Neutrophil (primary cell): ENCODE measurements at regions not wholly inside any gene's neighbourhood (a gene's known extent, or its start where the extent isn't known, plus 50 kb on each side); places are given as distances from the start of the nearest gene placed in this dataset.

Experiments used
- H3K27ac ChIP-seq: fragments of 200-600 bp; sonication (generic); 2 replicates; pipeline ENCODE4 v1.5.1; 2016; ENCODE audit warnings: mild to moderate bottlenecking, moderate library complexity
- H3K27me3 ChIP-seq: fragments of 200-600 bp; sonication (generic); 2 replicates; pipeline ENCODE4 v1.6.0; 2016; ENCODE audit warnings: mild to moderate bottlenecking
- H3K36me3 ChIP-seq: fragments of 200-600 bp; sonication (generic); 2 replicates; pipeline ENCODE4 v1.5.1; 2017
- H3K4me1 ChIP-seq, 2 experiments: fragments of 200-600 bp in 1 of 2; sonication (generic) in 1 of 2; 1 replicate in 1 of 2; 2 replicates in 1 of 2; pipeline versions ENCODE4 v1.5.1 to v1.6.1; 2013 to 2016; ENCODE audit warnings: low read depth in 1 of 2, low read length in 1 of 2, mild to moderate bottlenecking in 1 of 2, moderate library complexity in 1 of 2; ENCODE audit not compliant: control insufficient read depth in 1 of 2, insufficient read depth in 1 of 2
- H3K4me3 ChIP-seq, 2 experiments: fragments of 200-600 bp in 1 of 2; sonication (generic) in 1 of 2; 1 replicate in 1 of 2; 2 replicates in 1 of 2; pipeline ENCODE4 v1.5.1; 2013 to 2016; ENCODE audit warnings: low read depth in 1 of 2, low read length in 1 of 2, mild to moderate bottlenecking in 1 of 2, moderate library complexity in 1 of 2
- H3K9me3 ChIP-seq: fragments of 200-600 bp; sonication (generic); 2 replicates; pipeline ENCODE4 v1.5.1; 2016
- TF ChIP-seq, protein P1 (sequence below): fragments of 200-600 bp; sonication (generic); IDR thresholded peaks from 2 replicates; pipeline ENCODE4 v1.5.1; 2016; ENCODE audit warnings: antibody characterized with exemption

DNA sequence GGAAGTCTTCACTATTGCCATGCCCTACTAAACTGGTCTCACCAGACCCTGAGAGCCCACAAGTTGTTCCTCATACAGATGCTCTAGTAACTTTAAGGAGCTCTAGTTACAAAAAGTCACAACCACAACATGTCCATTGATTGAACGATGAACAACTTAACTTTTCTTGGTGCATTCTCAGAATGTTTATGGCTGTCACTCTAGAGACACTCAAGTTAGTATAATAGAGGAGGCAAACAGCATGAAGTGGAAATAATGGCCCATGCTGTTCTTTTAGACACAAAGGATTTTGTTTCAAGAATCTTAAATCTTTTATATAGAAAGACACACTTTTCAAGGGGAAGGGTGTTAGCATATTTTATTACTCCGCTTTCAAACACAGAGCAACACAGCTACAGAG is 934.4 kb downstream of the HACE1 start:
- no peaks in the 10 kb centered on the region for H3K4me1 ChIP-seq
- H3K4me3 ChIP-seq, result no peak overlapping the region
- H3K27ac ChIP-seq, result no peak overlapping the region
- no peaks in the 10 kb centered on the region for H3K27me3 ChIP-seq
- TF ChIP-seq, protein P1, sequence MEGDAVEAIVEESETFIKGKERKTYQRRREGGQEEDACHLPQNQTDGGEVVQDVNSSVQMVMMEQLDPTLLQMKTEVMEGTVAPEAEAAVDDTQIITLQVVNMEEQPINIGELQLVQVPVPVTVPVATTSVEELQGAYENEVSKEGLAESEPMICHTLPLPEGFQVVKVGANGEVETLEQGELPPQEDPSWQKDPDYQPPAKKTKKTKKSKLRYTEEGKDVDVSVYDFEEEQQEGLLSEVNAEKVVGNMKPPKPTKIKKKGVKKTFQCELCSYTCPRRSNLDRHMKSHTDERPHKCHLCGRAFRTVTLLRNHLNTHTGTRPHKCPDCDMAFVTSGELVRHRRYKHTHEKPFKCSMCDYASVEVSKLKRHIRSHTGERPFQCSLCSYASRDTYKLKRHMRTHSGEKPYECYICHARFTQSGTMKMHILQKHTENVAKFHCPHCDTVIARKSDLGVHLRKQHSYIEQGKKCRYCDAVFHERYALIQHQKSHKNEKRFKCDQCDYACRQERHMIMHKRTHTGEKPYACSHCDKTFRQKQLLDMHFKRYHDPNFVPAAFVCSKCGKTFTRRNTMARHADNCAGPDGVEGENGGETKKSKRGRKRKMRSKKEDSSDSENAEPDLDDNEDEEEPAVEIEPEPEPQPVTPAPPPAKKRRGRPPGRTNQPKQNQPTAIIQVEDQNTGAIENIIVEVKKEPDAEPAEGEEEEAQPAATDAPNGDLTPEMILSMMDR, result no peak
- no peaks in the 10 kb centered on the region for H3K36me3 ChIP-seq
- no peaks in the 10 kb centered on the region for H3K9me3 ChIP-seq

DNA sequence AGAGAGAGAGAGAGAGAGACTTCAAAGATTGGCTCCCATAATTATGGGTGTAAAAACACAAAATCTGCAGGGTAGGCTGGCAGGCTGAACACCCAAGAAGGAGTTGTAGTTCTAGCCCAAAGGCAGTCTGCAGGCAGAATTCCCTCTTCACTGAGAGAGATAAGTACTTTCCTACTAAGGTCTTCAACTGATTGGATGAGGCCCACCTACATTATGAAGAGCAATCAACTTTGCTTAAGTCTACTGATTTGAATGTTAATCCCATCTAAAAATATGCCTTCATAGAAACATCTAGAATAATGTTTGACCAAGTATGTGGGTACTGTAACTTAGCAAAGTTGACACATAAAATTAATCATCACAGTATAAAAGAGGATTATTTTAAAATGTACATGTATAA is 949.7 kb downstream of the HACE1 start:
- Histone ChIP-seq H3K27ac (no peak overlapping the region), H3K9me3 (peaks cover 3% of the 10 kb centered on the region), H3K27me3 (no peaks in the 10 kb centered on the region), H3K4me1 (no peaks in the 10 kb centered on the region), H3K36me3 (no peaks in the 10 kb centered on the region), H3K4me3 (no peak overlapping the region)
- TF ChIP-seq, protein P1, result no peak

DNA sequence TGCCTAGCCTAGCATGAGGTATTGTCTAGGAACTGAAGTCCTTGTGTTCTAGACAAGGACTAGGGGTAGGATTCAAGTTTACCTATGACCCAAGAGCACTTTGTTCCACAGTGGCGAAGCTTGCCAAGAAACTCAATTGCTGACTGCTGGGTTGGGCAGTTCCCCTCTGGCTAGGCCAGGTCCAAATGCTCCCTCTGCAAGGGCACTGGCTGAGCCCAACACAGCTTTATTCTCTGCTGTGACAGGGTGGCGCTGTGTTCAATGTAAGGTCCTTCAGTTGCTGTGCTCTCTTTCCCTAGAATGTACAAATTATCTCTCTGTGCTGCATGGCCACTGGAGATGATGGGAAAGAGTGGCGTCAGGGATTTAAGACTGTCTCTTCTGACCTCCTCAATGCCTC is 950.8 kb downstream of the HACE1 start:
- Histone ChIP-seq H3K36me3 (no peaks in the 10 kb centered on the region), H3K27ac (no peak overlapping the region), H3K27me3 (no peaks in the 10 kb centered on the region), H3K4me1 (no peaks in the 10 kb centered on the region), H3K4me3 (no peak overlapping the region), H3K9me3 (peaks cover 3% of the 10 kb centered on the region)
- TF ChIP-seq, protein P1, result no peak

DNA sequence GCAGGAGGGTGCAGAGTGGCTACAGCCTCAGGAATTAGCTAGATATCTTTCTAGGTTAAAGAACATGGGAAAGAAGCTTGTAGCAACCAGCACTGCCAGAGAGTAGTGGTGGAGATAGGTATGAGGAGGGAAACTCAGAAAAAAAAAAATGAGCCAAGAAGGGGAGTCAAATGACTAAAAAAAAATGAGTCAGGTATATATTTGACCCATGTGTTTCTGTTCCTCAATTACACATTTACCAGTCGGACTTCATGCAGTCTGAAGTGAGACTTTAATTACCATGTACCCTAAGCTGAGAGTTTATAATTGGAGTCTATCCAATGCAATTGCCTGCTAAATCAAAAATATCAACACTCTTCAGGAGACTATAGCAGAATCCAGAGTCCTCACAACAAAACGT is 964.6 kb downstream of the HACE1 start:
- H3K27ac ChIP-seq, result no peak overlapping the region
- H3K4me1 ChIP-seq, result no peaks in the 10 kb centered on the region
- no peaks in the 10 kb centered on the region for H3K9me3 ChIP-seq
- H3K4me3 ChIP-seq, result no peak overlapping the region
- H3K36me3 ChIP-seq, result no peaks in the 10 kb centered on the region
- TF ChIP-seq, protein P1, result no peak
- no peaks in the 10 kb centered on the region for H3K27me3 ChIP-seq

DNA sequence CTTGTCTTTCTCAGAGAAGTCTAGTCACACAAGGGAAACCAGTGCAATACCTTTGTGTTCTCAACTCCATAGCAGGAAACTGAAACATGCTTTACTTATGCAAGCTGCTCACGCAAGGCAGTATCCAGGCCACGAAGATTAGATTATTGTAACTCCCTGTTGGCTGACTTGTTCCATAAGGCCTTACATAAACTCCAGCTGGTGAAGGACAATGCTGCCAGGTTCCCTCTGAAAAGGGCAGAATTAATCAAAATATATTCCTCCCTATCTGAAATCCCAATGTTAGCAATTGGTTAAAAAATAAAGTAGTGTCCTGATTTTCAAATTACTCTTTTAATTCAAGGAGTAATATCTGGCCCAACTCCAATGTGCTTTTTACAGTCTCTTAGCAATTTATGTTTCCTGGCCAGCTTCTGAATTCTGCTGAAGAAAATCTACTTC is 966.6 kb downstream of the HACE1 start:
- Histone ChIP-seq H3K36me3 (no peaks in the 10 kb centered on the region), H3K27ac (no peak overlapping the region), H3K4me3 (no peak overlapping the region), H3K9me3 (no peaks in the 10 kb centered on the region), H3K27me3 (no peaks in the 10 kb centered on the region), H3K4me1 (no peaks in the 10 kb centered on the region)
- TF ChIP-seq, protein P1, result no peak

DNA sequence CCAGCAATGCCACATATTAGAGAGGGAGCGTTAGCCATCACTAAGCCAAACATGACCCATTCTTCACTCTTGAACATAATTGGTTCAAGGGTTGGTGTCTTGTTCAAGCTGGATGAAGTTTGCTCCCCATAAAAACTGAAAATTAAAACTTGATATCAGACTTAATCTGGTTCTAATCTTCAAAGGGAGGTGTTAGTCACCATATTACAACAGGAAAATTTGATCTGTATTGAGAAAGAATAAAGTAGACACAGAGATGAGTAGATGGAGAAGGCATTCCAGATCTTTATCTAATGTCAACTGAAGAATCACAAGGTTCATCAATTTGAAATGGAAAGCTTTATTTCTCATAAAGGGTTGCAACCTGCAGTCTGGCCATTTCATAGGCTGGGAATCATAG is 972.8 kb downstream of the HACE1 start:
- H3K4me3 ChIP-seq, result no peak overlapping the region
- no peaks in the 10 kb centered on the region for H3K36me3 ChIP-seq
- TF ChIP-seq, protein P1, result no peak
- H3K4me1 ChIP-seq, result no peaks in the 10 kb centered on the region
- H3K9me3 ChIP-seq, result no peaks in the 10 kb centered on the region
- no peak overlapping the region for H3K27ac ChIP-seq
- no peaks in the 10 kb centered on the region for H3K27me3 ChIP-seq
